Calu3 (cell line): ENCODE measurements at regions not wholly inside any gene's neighbourhood (a gene's known extent, or its start where the extent isn't known, plus 50 kb on each side); places are given as distances from the start of the nearest gene placed in this dataset.

Experiments
- BruUV-seq: library from RNA; stranded (reverse); fragments of 400-500 nt; replicated peaks from 2 replicates; lab custom pipeline; 2021; lab: Mats Ljungman, UMichigan
- CTCF ChIA-PET: fragments of 300-600 bp; sonication (Branson Sonifier 250); formaldehyde crosslinking; loops from one replicate; lab custom pipeline; 2022; ENCODE audit warnings: antibody characterized with exemption; lab: Charles Lee
- DNase-seq: peaks from one replicate; pipeline ENCODE4 v3.0.0; 2022
- H3K27ac Mint-ChIP-seq: one replicate; pipeline ENCODE4 v1.8.0; 2022; ENCODE audit warnings: mixed read lengths; ENCODE audit not compliant: unreplicated experiment
- H3K27me3 Mint-ChIP-seq: one replicate; pipeline ENCODE4 v1.8.0; 2022; ENCODE audit warnings: mixed read lengths; ENCODE audit not compliant: unreplicated experiment
- H3K36me3 Mint-ChIP-seq: one replicate; pipeline ENCODE4 v1.8.0; 2022; ENCODE audit warnings: mild to moderate bottlenecking, moderate library complexity, mixed read lengths; ENCODE audit not compliant: insufficient read depth, unreplicated experiment
- H3K4me1 Mint-ChIP-seq: one replicate; pipeline ENCODE4 v1.8.0; 2022; ENCODE audit warnings: mild to moderate bottlenecking, low read depth, mixed read lengths; ENCODE audit not compliant: unreplicated experiment
- H3K4me3 Mint-ChIP-seq: one replicate; pipeline ENCODE4 v1.8.0; 2022; ENCODE audit warnings: mild to moderate bottlenecking, low read depth, moderate library complexity, mixed read lengths; ENCODE audit not compliant: unreplicated experiment
- H3K9me3 Mint-ChIP-seq: one replicate; pipeline ENCODE4 v1.8.0; 2022; ENCODE audit warnings: low read depth, mixed read lengths; ENCODE audit not compliant: unreplicated experiment
- intact Hi-C: fragments of 100-400 bp; cut with micrococcal nuclease; formaldehyde crosslinking; loops from one replicate; pipeline ENCODE4 v1.10.0; 2022; ENCODE audit not compliant: unreplicated experiment
- TF ChIP-seq, protein P1 (sequence below): fragments of 200-600 bp; IDR thresholded peaks from one replicate; pipeline ENCODE4 v1.8.0; 2022; ENCODE audit warnings: antibody characterized with exemption; ENCODE audit not compliant: unreplicated experiment

DNA sequence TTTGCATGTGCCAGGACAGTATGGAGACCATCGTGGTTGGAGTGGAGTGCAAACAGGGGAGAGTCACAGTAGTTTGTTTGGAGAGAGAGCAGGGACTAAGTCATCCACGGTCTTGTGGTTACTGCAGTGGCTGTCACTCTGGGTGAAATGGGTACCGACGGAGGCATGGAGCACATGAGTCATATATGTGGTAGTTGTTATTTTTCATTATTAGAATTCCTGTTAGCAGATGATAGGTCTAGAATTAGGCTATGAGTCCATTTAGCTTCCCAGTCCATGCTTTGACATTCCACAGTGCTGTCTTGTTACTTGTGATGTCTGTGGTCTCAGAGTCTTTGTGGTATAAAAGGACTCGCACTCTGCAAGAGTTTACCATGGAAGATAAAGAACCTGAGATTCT, 303.9 kb downstream of the DMRT2 start:
- BruUV-seq: no TSS peak
- TF ChIP-seq, protein P1, sequence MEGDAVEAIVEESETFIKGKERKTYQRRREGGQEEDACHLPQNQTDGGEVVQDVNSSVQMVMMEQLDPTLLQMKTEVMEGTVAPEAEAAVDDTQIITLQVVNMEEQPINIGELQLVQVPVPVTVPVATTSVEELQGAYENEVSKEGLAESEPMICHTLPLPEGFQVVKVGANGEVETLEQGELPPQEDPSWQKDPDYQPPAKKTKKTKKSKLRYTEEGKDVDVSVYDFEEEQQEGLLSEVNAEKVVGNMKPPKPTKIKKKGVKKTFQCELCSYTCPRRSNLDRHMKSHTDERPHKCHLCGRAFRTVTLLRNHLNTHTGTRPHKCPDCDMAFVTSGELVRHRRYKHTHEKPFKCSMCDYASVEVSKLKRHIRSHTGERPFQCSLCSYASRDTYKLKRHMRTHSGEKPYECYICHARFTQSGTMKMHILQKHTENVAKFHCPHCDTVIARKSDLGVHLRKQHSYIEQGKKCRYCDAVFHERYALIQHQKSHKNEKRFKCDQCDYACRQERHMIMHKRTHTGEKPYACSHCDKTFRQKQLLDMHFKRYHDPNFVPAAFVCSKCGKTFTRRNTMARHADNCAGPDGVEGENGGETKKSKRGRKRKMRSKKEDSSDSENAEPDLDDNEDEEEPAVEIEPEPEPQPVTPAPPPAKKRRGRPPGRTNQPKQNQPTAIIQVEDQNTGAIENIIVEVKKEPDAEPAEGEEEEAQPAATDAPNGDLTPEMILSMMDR: no peak
- Mint-ChIP-seq H3K27ac (no peak overlapping the region), H3K9me3 (peaks cover 11% of the 10 kb centered on the region), H3K4me1 (no peaks in the 10 kb centered on the region), H3K36me3 (no peaks in the 10 kb centered on the region), H3K4me3 (no peak overlapping the region), H3K27me3 (no peaks in the 10 kb centered on the region)
- intact Hi-C loops: no loop called here
- CTCF ChIA-PET: no interaction called here
- DNase-seq: no peak

DNA sequence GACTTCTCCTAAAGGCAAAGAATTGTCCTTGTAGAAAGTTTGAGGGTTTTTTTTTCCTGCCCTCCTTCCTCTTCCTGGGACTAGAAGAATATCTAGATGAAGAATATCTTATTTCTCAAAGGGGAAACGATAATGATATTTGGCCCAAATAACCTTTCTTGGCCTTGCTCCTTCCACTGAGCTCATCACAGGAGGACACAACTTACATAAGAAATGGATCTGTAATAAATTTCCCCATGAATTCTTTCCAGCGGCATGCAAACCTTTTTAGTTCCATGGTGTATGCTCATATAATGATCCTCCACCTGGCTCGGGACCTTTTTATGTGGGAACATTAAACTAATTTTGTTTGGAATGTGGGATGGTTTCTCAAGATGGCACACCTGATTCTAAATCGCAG, 304.4 kb downstream of the DMRT2 start:
- Mint-ChIP-seq H3K9me3 (peaks cover 11% of the 10 kb centered on the region), H3K27ac (no peak overlapping the region), H3K4me1 (no peaks in the 10 kb centered on the region), H3K36me3 (no peaks in the 10 kb centered on the region), H3K27me3 (no peaks in the 10 kb centered on the region), H3K4me3 (no peak overlapping the region)
- intact Hi-C loops: no loop called here
- CTCF ChIA-PET: no interaction called here
- DNase-seq: no peak
- BruUV-seq: no TSS peak
- TF ChIP-seq, protein P1: no peak

DNA sequence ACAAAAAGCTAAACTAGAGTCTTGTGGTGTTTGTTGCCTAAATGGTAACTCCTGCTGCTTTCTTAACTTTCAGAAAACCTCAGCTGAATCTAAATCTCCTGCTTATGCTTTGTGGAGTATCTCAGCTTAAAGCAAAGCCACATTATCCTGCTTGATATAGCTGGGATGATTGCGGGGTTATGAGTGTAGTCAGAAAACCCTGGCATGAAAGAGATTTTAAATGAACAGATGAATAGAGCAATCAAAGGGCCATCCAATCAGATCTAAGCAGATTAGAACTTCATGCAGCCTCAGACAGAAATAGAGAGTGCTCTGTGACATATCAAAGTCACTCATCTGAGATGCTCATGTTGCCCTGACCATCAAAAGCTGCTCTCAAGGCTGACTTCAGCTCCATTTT, 305.5 kb downstream of the DMRT2 start:
- intact Hi-C loops: no loop called here
- Mint-ChIP-seq H3K9me3 (peaks cover 13% of the 10 kb centered on the region), H3K4me3 (no peak overlapping the region), H3K36me3 (no peaks in the 10 kb centered on the region), H3K27me3 (no peaks in the 10 kb centered on the region), H3K4me1 (no peaks in the 10 kb centered on the region), H3K27ac (no peak overlapping the region)
- TF ChIP-seq, protein P1: no peak
- no peak for DNase-seq
- CTCF ChIA-PET: no interaction called here
- BruUV-seq: no TSS peak

DNA sequence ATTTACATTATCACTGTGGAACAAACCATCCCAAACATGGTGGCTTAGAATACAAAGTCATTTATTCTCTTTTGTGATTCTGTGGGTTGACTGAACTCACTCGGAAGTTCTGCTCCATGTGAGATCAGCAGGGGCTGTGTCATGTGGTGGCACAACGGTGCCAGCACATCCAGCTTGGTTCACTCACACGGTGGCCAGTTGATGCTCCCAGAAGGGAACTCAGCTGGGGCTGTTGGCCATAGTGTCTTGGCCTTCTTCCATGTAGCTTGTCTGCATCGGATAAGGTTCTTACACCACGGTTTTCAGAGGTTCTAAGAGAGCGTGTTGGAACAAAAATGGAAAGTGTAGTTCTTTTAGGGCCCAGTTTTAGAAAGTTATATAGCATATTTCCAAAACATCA, 312.7 kb downstream of the DMRT2 start:
- intact Hi-C loops: no loop called here
- H3K27ac Mint-ChIP-seq: no peak overlapping the region
- CTCF ChIA-PET: no interaction called here
- no peaks in the 10 kb centered on the region for H3K27me3 Mint-ChIP-seq
- BruUV-seq: no TSS peak
- H3K36me3 Mint-ChIP-seq: no peaks in the 10 kb centered on the region
- H3K4me3 Mint-ChIP-seq: no peak overlapping the region
- H3K9me3 Mint-ChIP-seq: peaks cover 10% of the 10 kb centered on the region
- TF ChIP-seq, protein P1: no peak
- DNase-seq: no peak
- H3K4me1 Mint-ChIP-seq: no peaks in the 10 kb centered on the region

DNA sequence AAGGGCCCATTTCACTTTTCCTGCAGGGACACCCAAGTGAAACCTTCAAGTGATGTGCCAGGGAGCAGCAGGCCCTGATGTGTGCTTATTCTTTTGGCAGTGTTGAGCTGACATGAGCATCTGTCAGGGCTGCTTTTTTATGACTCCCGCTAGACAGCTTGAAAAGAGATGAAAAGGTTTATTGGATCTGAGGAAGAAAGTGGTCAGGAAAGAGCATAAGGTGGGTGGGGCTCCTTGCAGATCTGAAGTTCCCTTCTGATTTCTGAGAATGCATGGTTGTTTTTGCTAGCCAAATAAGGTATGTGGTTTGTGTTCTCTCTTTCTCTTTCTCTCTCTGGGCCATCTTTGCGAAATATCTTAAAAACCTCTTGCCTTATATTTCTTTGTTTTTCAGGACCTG, 316.1 kb downstream of the DMRT2 start:
- H3K27me3 Mint-ChIP-seq: no peaks in the 10 kb centered on the region
- no peak overlapping the region for H3K4me3 Mint-ChIP-seq
- no TSS peak for BruUV-seq
- H3K36me3 Mint-ChIP-seq: no peaks in the 10 kb centered on the region
- CTCF ChIA-PET: no interaction called here
- H3K27ac Mint-ChIP-seq: no peak overlapping the region
- intact Hi-C loops: no loop called here
- peaks cover 3% of the 10 kb centered on the region for H3K9me3 Mint-ChIP-seq
- TF ChIP-seq, protein P1: no peak
- H3K4me1 Mint-ChIP-seq: no peaks in the 10 kb centered on the region
- no peak for DNase-seq
